ENCODE measurements at regions not wholly inside any gene's neighbourhood (a gene's known extent, or its start where the extent isn't known, plus 50 kb on each side); places are given as distances from the start of the nearest gene placed in this dataset.

DNA sequence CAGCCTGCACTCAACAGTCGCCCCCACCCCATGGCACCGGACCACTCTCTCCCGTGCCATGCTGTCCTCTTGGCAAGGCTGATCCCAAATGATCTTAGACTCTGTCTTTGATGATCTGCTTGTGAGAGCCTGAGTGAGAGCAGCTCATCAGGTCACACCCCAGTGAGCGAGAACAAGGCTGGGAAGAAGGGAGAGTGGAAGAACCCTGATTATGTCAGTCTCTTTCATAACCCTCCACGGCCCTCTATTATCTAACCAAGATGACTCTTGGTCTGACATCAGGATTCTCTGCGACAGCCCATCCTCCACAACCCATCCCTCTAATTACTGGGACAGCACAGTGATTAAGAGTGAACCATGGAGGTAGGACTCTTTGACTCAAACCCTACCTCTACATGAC, 53.1 kb upstream of the C7orf33 start:
- TF ChIP-seq, protein P1, sequence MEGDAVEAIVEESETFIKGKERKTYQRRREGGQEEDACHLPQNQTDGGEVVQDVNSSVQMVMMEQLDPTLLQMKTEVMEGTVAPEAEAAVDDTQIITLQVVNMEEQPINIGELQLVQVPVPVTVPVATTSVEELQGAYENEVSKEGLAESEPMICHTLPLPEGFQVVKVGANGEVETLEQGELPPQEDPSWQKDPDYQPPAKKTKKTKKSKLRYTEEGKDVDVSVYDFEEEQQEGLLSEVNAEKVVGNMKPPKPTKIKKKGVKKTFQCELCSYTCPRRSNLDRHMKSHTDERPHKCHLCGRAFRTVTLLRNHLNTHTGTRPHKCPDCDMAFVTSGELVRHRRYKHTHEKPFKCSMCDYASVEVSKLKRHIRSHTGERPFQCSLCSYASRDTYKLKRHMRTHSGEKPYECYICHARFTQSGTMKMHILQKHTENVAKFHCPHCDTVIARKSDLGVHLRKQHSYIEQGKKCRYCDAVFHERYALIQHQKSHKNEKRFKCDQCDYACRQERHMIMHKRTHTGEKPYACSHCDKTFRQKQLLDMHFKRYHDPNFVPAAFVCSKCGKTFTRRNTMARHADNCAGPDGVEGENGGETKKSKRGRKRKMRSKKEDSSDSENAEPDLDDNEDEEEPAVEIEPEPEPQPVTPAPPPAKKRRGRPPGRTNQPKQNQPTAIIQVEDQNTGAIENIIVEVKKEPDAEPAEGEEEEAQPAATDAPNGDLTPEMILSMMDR (IDR thresholded peaks at IDR 0.05): no peak
- TF ChIP-seq POLR2A (IDR thresholded peaks at IDR 0.05): no peak

Data from body of pancreas (tissue), 4 donors.